Naive thymus-derived CD4-positive, alpha-beta T cell (primary cell): ENCODE measurements at regions not wholly inside any gene's neighbourhood (a gene's known extent, or its start where the extent isn't known, plus 50 kb on each side); places are given as distances from the start of the nearest gene placed in this dataset.
A peak's percentile ranks its signal among the peaks of the same experiment; 100 is the strongest.

ENCODE experiments used
- ATAC-seq: fragments of 150-1000 bp; cut with Tn5 transposase; 2 replicates; pipeline ENCODE4 v1.10.0; 2021; ENCODE audit warnings: mild to moderate bottlenecking, moderate library complexity
- CTCF ChIA-PET: fragments of 350-600 bp; sonication (Branson Sonifier 250); formaldehyde crosslinking; loops from one replicate; lab custom pipeline; 2021; ENCODE audit warnings: antibody characterized with exemption; lab: Charles Lee
- POLR2A ChIA-PET: fragments of 350-600 bp; sonication (Branson Sonifier 250); formaldehyde crosslinking; loops from one replicate; lab custom pipeline; 2021; ENCODE audit warnings: antibody characterized with exemption, inconsistent platforms; lab: Charles Lee
- DNase-seq, 9 donors: peaks; one replicate each; pipeline versions ENCODE4 v3.0.0 to v3.0.0-alpha.2; 2020 to 2022; ENCODE audit warnings: mixed read lengths in 1 of 9
- H3K27ac ChIP-seq: one replicate; pipeline ENCODE4 v1.7.0; 2013; ENCODE audit warnings: mild to moderate bottlenecking, low read depth, low read length, moderate library complexity
- H3K27me3 ChIP-seq, 2 donors: one replicate each; pipeline ENCODE4 v1.7.0; 2013; ENCODE audit warnings: low read length in 2 of 2, mild to moderate bottlenecking in 2 of 2, moderate library complexity in 2 of 2; ENCODE audit not compliant: control insufficient read depth in 2 of 2, insufficient read depth in 2 of 2
- H3K36me3 ChIP-seq, 3 experiments: 1 replicate in 2 of 3; 2 replicates in 1 of 3; pipeline ENCODE4 v1.7.0; 2013; ENCODE audit warnings: low read length in 3 of 3, mild to moderate bottlenecking in 3 of 3, moderate library complexity in 1 of 3; ENCODE audit not compliant: insufficient read depth in 3 of 3, control insufficient read depth in 2 of 3
- H3K4me1 ChIP-seq, 2 donors: one replicate each; pipeline ENCODE4 v1.7.0; 2013; ENCODE audit warnings: low read length in 2 of 2, mild to moderate bottlenecking in 2 of 2, moderate library complexity in 1 of 2; ENCODE audit not compliant: control insufficient read depth in 2 of 2, insufficient read depth in 2 of 2
- H3K4me3 ChIP-seq: 2 replicates; pipeline ENCODE4 v1.7.0; 2013; ENCODE audit warnings: mild to moderate bottlenecking, low read length
- H3K9me3 ChIP-seq, 3 experiments: 1 replicate in 2 of 3; 2 replicates in 1 of 3; pipeline ENCODE4 v1.7.0; 2013; ENCODE audit warnings: low read length in 3 of 3; ENCODE audit not compliant: control insufficient read depth in 2 of 3
- H3K27ac Mint-ChIP-seq, 9 donors: one replicate each; pipeline ENCODE4 v1.8.0; 2020 to 2022; ENCODE audit warnings: mixed read lengths in 9 of 9, mild to moderate bottlenecking in 8 of 9, moderate library complexity in 5 of 9, inconsistent platforms in 2 of 9
- H3K27me3 Mint-ChIP-seq, 5 donors: one replicate each; pipeline ENCODE4 v1.8.0; 2021 to 2022; ENCODE audit warnings: mixed read lengths in 5 of 5, mild to moderate bottlenecking in 1 of 5
- H3K36me3 Mint-ChIP-seq, 5 donors: one replicate each; pipeline ENCODE4 v1.8.0; 2020 to 2022; ENCODE audit warnings: mixed read lengths in 5 of 5, mild to moderate bottlenecking in 3 of 5, inconsistent platforms in 1 of 5
- H3K4me1 Mint-ChIP-seq, 7 donors: one replicate each; pipeline ENCODE4 v1.8.0; 2020 to 2022; ENCODE audit warnings: mixed read lengths in 7 of 7, mild to moderate bottlenecking in 3 of 7, inconsistent platforms in 1 of 7
- H3K4me3 Mint-ChIP-seq, 10 donors: one replicate each; pipeline ENCODE4 v1.8.0; 2020 to 2022; ENCODE audit warnings: mild to moderate bottlenecking in 10 of 10, mixed read lengths in 10 of 10, moderate library complexity in 6 of 10, inconsistent platforms in 2 of 10
- H3K9me3 Mint-ChIP-seq, 11 donors: one replicate each; pipeline ENCODE4 v1.8.0; 2020 to 2022; ENCODE audit warnings: mixed read lengths in 11 of 11, mild to moderate bottlenecking in 4 of 11, inconsistent platforms in 1 of 11, moderate library complexity in 1 of 11
- intact Hi-C, 2 donors: fragments of 100-400 bp; cut with micrococcal nuclease; formaldehyde crosslinking; loops; one replicate each; pipeline ENCODE4 v1.15.1; 2023

- intact Hi-C loops = no loop called here
- no peak for DNase-seq
- H3K4me3 ChIP-seq = no peak overlapping the region
- no peaks in the 10 kb centered on the region for H3K9me3 ChIP-seq
- Mint-ChIP-seq H3K27me3 (peaks cover 0 to 27% (median 4%) of the 10 kb centered on the region in 5 donors), H3K4me3 (no peak overlapping the region), H3K27ac (no peak overlapping the region), H3K36me3 (peaks cover 0 to 4% (median 0%) of the 10 kb centered on the region in 5 donors), H3K4me1 (no peaks in the 10 kb centered on the region), H3K9me3 (peaks cover 0 to 4% (median 0%) of the 10 kb centered on the region in 11 donors)
- H3K4me1 ChIP-seq = no peaks in the 10 kb centered on the region
- POLR2A ChIA-PET = no interaction called here
- H3K27ac ChIP-seq = no peak overlapping the region
- CTCF ChIA-PET = no interaction called here
- H3K27me3 ChIP-seq = no peaks in the 10 kb centered on the region
- ATAC-seq = no peak
- H3K36me3 ChIP-seq = no peaks in the 10 kb centered on the region
Measured at GRCh38 chr4:146124023-146124680, 51.4 kb upstream of the LSM6 start.

- ATAC-seq (no peak), DNase-seq (no peak)
- Mint-ChIP-seq H3K36me3 (peaks cover 0 to 4% (median 0%) of the 10 kb centered on the region in 5 donors), H3K4me1 (no peaks in the 10 kb centered on the region), H3K27ac (no peak overlapping the region), H3K27me3 (peaks cover 0 to 31% (median 7%) of the 10 kb centered on the region in 5 donors), H3K4me3 (no peak overlapping the region), H3K9me3 (peaks cover 0 to 4% (median 0%) of the 10 kb centered on the region in 11 donors)
- H3K9me3 ChIP-seq = no peaks in the 10 kb centered on the region
- H3K4me1 ChIP-seq = no peaks in the 10 kb centered on the region
- intact Hi-C loops = no loop called here
- ChIA-PET POLR2A (no interaction called here), CTCF (no interaction called here)
- no peaks in the 10 kb centered on the region for H3K36me3 ChIP-seq
- H3K27me3 ChIP-seq = no peaks in the 10 kb centered on the region
- H3K4me3 ChIP-seq = no peak overlapping the region
- H3K27ac ChIP-seq = no peak overlapping the region
Measured at GRCh38 chr4:146123231-146123630, 52.3 kb upstream of the LSM6 start.

- Mint-ChIP-seq H3K4me3 (no peak overlapping the region), H3K27ac (no peak overlapping the region), H3K36me3 (peaks cover 0 to 4% (median 0%) of the 10 kb centered on the region in 5 donors), H3K9me3 (peaks cover 0 to 6% (median 0%) of the 10 kb centered on the region in 11 donors), H3K4me1 (no peaks in the 10 kb centered on the region), H3K27me3 (peaks cover 7 to 39% (median 14%) of the 10 kb centered on the region in 5 donors)
- no peak for DNase-seq
- Histone ChIP-seq H3K36me3 (no peaks in the 10 kb centered on the region), H3K4me1 (no peaks in the 10 kb centered on the region), H3K27ac (no peak overlapping the region), H3K27me3 (no peaks in the 10 kb centered on the region), H3K4me3 (no peak overlapping the region), H3K9me3 (no peaks in the 10 kb centered on the region)
- ChIA-PET POLR2A (no interaction called here), CTCF (no interaction called here)
- ATAC-seq = no peak
- intact Hi-C loops = no loop called here
Measured at GRCh38 chr4:146122398-146122797, 53.1 kb upstream of the LSM6 start.

GRCh38 chr4:146121757-146122156 lies 53.8 kb upstream of the LSM6 start:
- ChIA-PET CTCF (no interaction called here), POLR2A (no interaction called here)
- H3K27me3 Mint-ChIP-seq = peaks cover 11 to 45% (median 18%) of the 10 kb centered on the region in 5 donors
- no peak overlapping the region for H3K27ac Mint-ChIP-seq
- H3K9me3 Mint-ChIP-seq = peaks cover 0 to 8% (median 0%) of the 10 kb centered on the region in 11 donors
- Histone ChIP-seq H3K4me3 (no peak overlapping the region), H3K4me1 (no peaks in the 10 kb centered on the region), H3K27ac (no peak overlapping the region), H3K27me3 (no peaks in the 10 kb centered on the region), H3K9me3 (no peaks in the 10 kb centered on the region), H3K36me3 (no peaks in the 10 kb centered on the region)
- peaks cover 0 to 4% (median 0%) of the 10 kb centered on the region in 5 donors for H3K36me3 Mint-ChIP-seq
- intact Hi-C loops = no loop called here
- no peaks in the 10 kb centered on the region for H3K4me1 Mint-ChIP-seq
- ATAC-seq = no peak
- no peak for DNase-seq
- no peak overlapping the region for H3K4me3 Mint-ChIP-seq

- H3K9me3 Mint-ChIP-seq = peaks cover 0 to 6% (median 2%) of the 10 kb centered on the region in 11 donors
- H3K27ac Mint-ChIP-seq = no peak overlapping the region
- ChIA-PET CTCF (no interaction called here), POLR2A (no interaction called here)
- no peak overlapping the region for H3K27ac ChIP-seq
- no peaks in the 10 kb centered on the region for H3K27me3 ChIP-seq
- H3K4me3 ChIP-seq = no peak overlapping the region
- peaks cover 0 to 4% (median 0%) of the 10 kb centered on the region in 5 donors for H3K36me3 Mint-ChIP-seq
- no peaks in the 10 kb centered on the region for H3K9me3 ChIP-seq
- H3K4me1 ChIP-seq = no peaks in the 10 kb centered on the region
- H3K4me1 Mint-ChIP-seq = no peaks in the 10 kb centered on the region
- ATAC-seq (no peak), DNase-seq (no peak)
- H3K27me3 Mint-ChIP-seq = peaks cover 14 to 47% (median 25%) of the 10 kb centered on the region in 5 donors
- H3K4me3 Mint-ChIP-seq = no peak overlapping the region
- intact Hi-C loops = no loop called here
- H3K36me3 ChIP-seq = no peaks in the 10 kb centered on the region
Measured at GRCh38 chr4:146119845-146120404, 55.6 kb upstream of the LSM6 start.

GRCh38 chr4:146114066-146114465 lies 61.5 kb upstream of the LSM6 start:
- ChIA-PET POLR2A (no interaction called here), CTCF (no interaction called here)
- H3K4me1 ChIP-seq = no peaks in the 10 kb centered on the region
- no peaks in the 10 kb centered on the region for H3K27me3 ChIP-seq
- intact Hi-C loops = no loop called here
- ATAC-seq (no peak), DNase-seq (no peak)
- no peak overlapping the region for H3K4me3 ChIP-seq
- H3K9me3 ChIP-seq = no peaks in the 10 kb centered on the region
- Mint-ChIP-seq H3K27ac (no peak overlapping the region), H3K27me3 (peaks cover 18 to 43% (median 30%) of the 10 kb centered on the region in 5 donors), H3K4me1 (peaks cover 0 to 6% (median 0%) of the 10 kb centered on the region in 7 donors), H3K36me3 (peaks cover 0 to 4% (median 0%) of the 10 kb centered on the region in 5 donors), H3K9me3 (peaks cover 0 to 6% (median 0%) of the 10 kb centered on the region in 11 donors), H3K4me3 (no peak overlapping the region)
- no peak overlapping the region for H3K27ac ChIP-seq
- no peaks in the 10 kb centered on the region for H3K36me3 ChIP-seq

GRCh38 chr4:146113171-146113570 lies 62.3 kb upstream of the LSM6 start:
- peak overlapping the region in 1 of 9 donors; percentile 32 for H3K27ac Mint-ChIP-seq
- peaks cover 0 to 4% (median 0%) of the 10 kb centered on the region in 5 donors for H3K36me3 Mint-ChIP-seq
- no peaks in the 10 kb centered on the region for H3K9me3 ChIP-seq
- H3K9me3 Mint-ChIP-seq = peaks cover 0 to 6% (median 0%) of the 10 kb centered on the region in 11 donors
- H3K27me3 Mint-ChIP-seq = peaks cover 18 to 43% (median 26%) of the 10 kb centered on the region in 5 donors
- intact Hi-C loops = no loop called here
- peaks cover 0 to 6% (median 0%) of the 10 kb centered on the region in 7 donors for H3K4me1 Mint-ChIP-seq
- ChIA-PET POLR2A (no interaction called here), CTCF (no interaction called here)
- no peaks in the 10 kb centered on the region for H3K27me3 ChIP-seq
- H3K4me3 ChIP-seq = no peak overlapping the region
- ATAC-seq (no peak), DNase-seq (no peak)
- H3K4me1 ChIP-seq = no peaks in the 10 kb centered on the region
- no peak overlapping the region for H3K27ac ChIP-seq
- H3K36me3 ChIP-seq = no peaks in the 10 kb centered on the region
- no peak overlapping the region for H3K4me3 Mint-ChIP-seq
